ENCODE measurements at regions not wholly inside any gene's neighbourhood (a gene's known extent, or its start where the extent isn't known, plus 50 kb on each side); places are given as distances from the start of the nearest gene placed in this dataset.
A peak's percentile ranks its signal among the peaks of the same experiment; 100 is the strongest.

DNA sequence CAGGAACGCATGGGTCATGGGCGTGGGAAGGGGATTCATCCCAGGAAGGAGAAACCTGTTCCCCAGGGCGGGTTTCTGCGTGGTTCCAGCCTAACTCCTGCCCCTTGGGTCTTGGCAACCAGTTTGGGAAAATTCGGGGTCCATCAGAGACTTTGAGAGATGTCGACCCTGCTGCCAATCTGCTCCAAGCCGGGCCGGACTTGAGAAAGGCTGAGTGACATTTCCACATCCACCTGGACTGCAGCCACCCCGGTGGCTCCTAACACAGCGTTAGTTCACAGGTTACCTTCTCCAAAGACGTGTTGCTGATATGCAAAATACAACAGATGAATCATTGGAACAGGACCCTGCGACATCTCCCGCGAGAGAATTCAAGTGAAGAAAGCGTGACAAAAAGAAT lies 627.2 kb downstream of the IRX1 start:
- DNase-seq (ENCODE audit: low read depth), result no peak

DNA sequence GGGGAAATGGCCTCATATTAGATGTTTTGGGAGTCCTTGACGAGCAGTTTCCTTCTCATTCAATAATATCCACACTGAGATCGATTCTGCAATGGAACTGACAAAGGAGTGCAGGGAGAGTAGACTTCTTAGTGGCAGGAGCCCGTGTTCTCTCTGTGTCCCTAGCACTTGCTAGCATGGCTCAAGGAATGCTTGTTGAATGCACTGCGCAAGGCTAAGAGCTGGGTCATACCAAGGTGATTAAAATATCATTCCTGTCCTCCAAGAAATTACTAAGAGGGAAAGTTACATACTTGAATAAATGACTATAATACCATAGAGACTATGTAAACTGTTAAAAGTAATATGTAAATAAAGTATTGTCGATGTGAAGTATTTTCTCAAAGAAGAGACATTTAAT lies 630.1 kb downstream of the IRX1 start:
- DNase-seq (ENCODE audit: low read depth), result no peak

DNA sequence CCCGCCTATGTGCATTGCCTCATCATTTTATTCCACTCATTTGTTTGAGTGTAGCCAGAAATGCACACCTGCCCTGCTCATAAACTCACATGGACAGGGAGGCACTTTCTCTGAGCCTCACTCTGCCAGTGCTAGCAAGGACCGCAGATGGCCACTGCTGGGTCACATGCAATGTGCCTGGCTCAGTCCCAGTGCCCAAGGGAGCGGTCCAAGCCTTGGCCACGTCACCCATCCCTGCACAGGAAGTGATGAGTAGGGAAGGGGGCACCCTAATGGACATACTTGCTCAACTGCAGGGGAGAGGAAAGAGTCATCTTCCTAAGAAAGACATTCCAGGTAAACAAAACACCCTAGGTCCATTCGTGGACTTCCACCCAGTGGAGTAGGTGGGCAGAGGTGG lies 630.9 kb downstream of the IRX1 start:
- no peak for DNase-seq (ENCODE audit: low read depth)

DNA sequence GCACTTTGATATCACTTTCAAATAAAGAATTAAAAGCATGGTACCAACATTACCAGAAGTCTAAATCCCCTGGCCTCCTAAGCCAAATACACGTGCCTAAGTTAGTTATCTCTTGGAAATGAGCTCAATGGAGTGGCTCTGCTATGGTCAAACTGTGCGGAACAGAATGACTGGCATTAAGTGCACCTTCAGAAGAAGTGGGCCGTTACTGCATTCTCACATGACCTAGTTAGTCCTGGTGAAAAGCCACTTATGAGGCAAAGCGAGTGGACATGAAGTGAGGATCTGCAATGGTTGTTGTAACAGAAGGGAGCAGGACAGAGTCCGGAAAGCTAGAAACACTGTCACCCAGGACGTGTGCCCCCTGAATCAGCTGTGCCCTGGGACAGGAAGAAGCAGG lies 633.1 kb downstream of the IRX1 start:
- DNase-seq (ENCODE audit: low read depth), result no peak

DNA sequence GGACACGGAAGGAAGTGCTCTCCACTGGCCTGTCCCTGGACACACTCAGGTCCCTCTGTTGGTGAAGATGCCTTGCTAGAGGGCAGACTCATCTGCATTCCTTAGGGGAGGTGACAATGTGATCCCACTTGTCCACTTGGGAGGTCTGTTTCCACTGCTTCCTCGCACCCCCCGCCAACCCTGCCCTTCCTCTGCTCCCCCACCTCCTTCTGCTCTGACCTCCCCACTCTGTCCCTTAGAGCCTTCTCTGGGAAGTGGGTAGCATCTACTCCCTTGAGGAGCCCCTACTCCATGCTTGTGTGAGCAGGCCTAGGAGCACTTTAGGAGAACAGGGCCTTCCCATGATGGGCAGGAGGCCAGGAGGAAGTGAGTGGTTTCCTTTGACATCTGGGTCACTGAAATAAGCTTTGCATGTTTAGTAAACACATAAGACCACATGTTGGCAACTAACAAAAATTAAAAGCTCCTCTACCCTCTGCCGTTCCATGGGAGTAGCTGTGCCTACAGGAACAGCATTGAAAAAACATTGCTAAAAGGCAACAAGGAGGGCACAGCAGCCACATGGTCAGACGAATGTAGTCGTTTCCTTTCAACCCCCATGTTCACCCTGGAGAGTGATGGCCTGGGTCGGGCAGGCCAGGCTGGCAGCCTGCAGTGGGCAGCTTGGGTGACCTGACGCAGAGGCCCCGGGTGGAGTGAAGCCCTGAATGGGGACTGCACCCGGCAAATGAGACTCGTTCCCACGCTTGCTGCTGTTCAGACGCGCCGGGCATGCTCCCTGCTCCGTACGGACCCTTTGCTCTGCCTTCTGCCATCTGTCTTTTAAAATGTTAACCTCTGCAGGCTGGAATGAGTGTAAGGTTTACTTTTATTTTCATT lies 634.0 kb downstream of the IRX1 start:
- DNase-seq (ENCODE audit: low read depth), result no peak

DNA sequence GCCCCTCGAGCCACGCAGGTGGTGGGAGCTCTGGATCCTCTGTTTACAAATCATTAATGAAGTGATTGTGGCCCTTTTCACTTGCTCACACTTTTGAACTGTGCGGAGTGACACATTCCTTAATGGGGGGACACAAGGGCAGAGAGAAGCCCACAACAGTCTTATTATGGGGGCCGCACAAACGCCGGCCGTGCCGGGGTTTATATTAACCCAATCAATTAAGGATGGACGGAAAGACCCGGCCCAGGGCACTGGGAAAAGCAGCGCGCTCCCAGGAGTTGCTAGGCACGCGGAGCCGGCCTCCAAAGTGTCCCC lies 634.8 kb downstream of the IRX1 start:
- DNase-seq (ENCODE audit: low read depth), result no peak

DNA sequence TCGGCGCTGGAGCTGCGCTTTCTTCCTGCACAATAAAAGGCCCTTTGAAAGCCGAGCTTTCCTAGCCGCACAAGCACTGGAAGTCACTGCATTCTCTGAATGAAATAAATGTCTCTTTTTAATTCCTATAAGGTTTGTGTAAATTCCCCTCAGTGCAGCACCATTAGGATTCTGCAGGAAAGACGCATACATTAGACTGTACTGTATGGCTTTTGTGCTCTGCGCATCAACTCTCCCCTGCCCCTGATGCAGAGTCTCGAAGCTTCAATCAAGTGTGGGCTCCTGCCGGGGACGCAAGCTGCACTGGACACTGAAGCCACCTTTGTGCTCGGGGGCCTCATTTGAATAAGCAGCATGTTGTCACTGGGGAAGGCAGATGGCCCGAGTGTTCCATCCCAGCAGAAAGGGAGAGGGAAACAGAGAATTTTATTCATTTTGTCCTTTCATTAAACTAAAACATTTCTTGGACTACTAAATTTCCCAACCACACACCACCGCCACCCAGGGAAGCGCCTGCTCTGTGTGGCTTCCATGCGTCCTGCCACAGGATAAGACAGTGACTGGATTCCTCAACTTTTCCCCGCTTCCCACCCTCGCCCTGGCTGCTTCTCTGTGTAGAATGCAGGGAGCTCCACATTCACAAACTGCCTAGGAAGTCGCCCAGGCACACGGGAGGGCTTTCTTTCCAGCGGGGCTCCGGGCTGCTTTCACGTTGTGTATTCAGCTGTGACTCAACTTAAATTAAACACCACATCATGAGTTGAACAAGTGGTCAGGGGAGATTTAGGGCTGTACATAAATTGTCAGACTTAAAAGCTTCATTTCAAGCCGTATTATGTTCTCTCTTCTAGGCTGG lies 635.4 kb downstream of the IRX1 start:
- DNase-seq (ENCODE audit: low read depth), result no peak

DNA sequence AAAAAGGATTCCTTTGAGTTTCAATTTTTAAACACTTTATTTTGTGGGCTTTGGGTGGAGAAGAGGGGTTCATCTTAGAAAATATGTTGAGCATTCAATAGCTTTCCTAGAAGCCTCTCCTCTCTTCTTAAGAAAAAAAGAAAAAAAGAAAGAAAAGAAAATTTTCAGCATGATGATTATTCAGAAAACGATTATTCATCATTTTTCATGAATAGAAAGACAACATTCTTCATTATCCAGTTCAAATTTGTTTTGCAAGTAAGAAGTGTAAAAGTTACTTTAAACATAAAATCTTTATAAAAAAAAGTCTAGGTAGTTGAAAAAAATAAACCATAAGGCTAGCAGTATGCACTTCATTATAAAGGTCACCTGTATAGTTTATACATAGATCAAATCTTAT lies 636.5 kb downstream of the IRX1 start:
- DNase-seq (ENCODE audit: low read depth), result no peak

DNA sequence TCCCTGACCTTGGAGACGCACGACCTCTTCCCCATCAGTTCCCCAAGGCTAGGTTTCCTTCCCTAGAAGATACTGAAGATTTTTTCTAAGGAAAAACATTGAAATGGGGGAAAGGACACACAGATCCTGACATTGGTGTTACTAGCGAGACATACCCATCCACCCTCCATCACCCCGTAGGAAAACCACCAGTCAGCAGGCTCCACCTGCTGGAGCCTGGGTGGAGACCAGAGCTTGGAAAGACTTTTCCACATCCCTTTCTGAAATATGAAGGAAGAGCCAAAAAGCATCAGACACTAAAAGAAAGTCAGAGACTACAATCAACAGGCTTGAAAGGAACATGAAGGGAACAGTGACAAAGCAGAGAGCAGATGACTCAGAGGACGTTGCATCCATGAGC lies 638.0 kb downstream of the IRX1 start:
- no peak for DNase-seq (ENCODE audit: low read depth)

DNA sequence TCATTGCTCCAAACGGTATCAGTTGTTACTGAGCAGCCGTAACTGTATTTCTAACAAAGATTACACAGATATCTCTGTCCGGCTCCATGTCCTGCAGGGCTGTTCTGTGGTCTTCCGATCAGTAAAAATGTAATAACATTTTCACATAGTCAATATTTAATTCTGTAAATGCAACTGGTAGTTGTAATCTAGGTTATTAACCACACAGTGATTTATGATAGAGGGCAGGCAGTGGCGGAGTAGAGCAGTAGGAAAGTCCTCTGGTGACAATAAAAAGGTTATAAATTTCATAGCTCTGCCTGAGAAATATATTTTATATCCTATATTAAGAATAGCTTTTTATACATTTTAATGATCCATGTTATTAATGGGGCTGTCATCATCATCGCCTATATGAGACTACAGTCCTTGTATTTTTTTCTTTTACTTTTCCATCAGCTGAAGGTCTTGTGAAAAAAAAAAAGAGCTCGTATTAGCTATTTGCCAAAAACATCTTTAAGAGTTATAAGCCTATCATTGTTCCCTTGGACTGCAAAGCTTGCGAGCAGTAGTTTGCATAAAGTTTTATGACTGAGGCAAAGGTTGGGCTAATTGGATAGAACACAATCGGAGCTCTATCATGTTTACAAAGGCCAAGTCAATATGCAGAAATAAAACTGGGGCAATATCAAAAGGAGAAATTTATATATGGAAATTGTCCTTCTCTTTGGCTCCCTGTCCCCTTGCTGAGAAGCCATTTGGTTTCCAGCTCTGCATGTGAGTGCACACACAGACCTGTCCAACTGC lies 648.0 kb downstream of the IRX1 start:
- DNase-seq (ENCODE audit: low read depth), result no peak

DNA sequence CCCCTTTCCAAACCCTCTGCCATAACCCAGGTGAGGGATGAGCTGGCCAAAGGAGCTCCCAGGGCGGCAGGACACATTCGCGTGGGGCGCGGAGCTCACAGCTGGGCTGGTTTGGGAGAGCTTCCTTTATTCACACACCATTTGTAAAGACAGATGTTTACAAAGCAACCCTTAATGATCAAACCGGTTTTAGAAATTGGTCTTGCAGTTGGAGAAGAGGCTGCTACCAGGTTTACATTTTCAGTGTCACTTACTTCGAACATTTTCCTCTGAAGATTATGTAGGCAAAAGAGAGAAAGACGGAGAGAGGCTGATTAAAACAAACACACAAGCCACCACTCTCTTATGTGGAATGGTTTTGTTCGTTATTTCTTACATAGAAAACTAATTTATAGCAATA lies 648.7 kb downstream of the IRX1 start:
- no peak for DNase-seq (ENCODE audit: low read depth)

DNA sequence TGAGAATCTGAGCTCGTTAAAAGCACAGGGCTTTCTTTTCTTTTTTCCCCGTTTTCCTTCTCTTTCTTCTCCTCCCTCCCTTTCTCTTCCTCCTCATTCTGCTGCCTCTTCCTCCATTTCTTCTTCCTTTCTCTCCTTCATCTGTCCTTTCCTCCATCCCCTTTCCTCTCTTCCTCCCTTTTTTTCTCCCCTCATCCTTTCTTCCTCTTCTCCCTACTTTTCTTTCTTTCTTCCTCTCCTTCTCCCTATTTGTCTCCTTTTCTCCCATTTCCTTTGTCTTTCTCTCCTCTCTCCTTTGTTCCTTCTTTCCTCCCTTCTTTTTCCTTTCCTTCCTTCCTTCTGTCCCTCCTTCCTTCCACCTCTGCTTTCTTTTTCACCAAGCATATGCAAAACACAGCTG lies 649.4 kb downstream of the IRX1 start:
- no peak for DNase-seq (ENCODE audit: low read depth)

DNA sequence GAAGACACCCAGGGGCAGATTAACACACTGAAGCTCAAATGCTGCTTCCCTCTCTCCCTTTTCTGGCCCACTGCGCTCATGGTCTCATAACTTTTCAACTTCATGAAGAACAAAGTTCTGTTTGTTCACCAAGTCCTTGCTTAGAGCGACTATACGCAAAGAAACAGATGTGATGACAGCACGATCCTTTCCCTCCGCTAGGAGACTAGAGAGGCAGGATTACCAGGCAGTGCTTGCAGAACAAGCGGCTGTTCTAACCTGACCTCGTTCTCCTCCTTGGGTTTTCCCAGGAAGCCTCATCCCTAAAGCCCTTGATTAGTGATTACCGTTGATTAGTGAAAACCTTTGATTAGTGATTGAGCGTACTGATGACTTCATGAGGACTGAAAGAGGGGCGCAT lies 649.9 kb downstream of the IRX1 start:
- no peak for DNase-seq (ENCODE audit: low read depth)

DNA sequence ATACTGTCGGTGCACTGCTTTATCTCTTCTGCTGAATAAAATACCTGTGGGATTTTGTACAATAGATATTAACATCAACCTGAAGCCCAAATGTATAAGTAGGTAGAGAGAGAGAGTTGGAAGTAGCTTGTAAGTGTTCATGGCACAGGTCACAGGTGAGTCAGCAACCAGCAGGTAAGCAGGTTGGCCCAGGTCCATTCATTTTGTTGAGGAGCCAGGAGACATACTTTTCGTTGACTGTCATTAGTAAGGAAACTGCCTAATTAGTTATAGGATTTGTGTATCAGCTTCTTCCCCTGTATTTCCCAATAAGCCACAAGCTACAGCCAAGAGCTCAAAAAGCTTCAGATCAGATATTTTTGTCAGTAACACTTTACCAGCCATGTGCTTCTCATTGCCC lies 650.8 kb downstream of the IRX1 start:
- no peak for DNase-seq (ENCODE audit: low read depth)

DNA sequence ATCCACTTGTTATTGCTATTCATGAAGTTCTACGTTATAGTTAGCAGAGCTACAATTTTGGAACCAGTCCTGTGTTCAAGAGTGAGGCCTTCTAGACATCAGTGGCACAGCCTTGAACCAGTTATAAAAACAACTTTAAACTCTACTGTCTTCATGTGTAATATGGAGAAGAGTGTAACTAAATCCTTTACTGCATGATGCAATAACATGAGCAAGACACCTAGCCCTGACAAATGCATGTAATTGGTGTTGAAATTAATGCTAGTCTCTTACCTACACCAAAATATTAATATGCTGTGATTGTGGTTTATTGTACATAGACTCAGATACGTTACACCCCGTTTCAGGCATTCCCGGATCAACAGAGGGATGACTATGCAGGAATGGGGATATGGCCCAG lies 654.6 kb downstream of the IRX1 start:
- no peak for DNase-seq (ENCODE audit: low read depth)

DNA sequence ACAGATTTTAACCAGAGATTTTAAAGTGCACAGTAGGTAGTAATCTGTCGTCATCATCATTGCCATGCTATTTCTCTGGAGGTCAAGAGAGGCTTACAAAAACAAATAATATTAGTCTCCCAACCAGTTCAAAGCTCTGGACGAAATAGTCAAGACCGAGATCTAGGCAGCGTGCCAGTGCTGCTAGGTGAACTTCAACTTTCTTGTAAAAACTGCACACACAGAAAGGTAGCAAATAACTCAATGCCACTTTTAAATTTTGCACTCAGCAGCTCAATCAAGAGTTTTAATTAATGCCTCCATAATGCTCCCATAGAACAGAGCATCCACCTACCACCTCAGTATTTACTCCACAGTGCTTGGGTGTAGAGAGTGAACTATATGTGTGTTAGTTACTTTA lies 656.8 kb downstream of the IRX1 start:
- DNase-seq (ENCODE audit: low read depth), result no peak

DNA sequence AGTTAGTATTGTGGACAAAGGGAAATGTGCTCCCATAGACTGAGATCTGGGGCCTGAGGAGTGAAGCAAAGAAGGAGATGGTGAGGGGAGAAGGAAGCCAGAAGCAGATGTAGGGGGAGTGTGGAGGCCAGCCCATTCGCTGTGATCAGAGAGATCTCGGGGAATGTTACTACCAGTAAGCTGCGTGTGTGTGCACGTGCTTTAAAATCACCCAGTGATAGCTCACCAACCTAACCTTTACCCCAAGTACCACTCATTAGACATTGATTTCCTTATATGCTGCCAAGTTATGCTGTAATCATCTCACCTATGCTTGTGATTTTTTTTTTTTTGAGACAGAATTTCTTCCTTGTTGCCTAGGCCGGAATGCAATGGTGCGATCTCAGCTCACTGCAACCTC lies 659.1 kb downstream of the IRX1 start:
- DNase-seq (ENCODE audit: low read depth), result no peak

DNA sequence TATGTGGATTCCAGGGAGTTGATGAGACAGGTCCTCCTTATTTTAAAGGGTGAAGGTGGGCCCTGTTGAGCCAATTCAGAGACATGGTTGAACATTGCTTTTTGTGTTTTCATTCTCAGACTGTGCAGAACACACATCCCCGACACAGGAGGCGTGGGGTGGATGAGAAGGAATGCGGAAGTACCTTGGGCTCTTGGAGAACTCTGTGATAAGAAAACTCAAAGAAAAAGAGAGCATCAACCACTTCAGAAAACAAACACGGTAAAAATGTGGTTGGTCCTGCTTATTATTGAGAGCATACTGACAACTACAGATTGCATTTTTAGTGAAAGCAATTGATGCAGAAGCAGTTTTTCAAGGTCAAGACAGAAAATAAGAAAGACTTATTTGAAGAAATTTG lies 659.8 kb downstream of the IRX1 start:
- DNase-seq (ENCODE audit: low read depth), result no peak

DNA sequence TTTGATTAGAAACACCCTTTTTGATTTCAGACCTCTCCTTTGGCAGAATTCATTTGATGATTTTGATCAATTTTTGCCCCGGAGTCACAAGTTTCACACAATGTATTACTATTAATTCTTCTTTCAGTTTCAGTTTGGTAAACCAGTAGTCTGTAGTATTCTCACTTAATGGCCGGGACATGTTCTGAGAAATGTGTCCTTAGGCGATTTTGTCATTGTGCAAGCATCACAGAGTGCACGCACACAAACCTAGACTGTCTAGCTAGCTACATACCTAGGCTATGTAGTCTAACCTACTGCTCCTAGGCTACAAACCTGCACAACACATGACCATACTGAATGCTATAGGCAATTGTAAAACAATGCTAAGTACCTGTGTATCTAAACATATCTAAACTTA lies 662.5 kb downstream of the IRX1 start:
- DNase-seq (ENCODE audit: low read depth), result peak; percentile 5

DNA sequence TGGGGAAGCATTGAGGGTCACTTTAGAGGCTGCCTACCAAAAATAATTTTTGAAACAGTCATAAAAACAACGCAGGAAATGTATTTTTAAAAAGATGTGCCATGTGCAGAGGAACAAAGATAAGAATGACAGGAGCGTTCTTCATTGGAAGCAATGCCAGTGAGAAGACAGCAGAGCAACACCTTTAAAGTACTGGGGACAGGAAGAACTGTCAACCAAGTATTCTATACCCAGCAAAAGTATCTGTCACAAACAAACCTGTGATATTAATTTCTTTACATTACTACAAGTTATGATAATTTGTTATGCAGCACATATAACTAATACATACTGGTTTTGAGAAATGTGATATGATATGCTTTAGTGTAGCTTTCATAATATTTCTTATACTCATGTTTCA lies 675.6 kb downstream of the IRX1 start:
- DNase-seq (ENCODE audit: low read depth), result no peak

DNA sequence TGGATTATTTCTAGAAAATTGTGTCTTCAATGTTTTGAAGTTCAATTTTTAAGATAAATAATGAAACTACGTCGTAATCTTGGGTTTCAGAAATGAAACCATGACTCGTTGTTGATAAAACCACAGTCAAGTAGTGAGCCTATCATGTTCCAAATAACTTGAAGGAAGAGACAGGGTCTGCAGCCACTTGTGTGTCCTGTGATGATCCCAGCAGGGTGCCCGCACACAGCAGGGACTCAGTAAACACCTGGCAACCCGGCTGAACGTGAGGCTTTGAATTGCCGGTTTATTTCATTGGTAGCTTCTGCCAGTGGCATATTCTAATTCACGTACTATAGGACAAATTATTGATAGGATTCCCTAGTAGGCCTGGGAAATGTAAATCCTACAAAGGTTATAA lies 679.6 kb downstream of the IRX1 start:
- DNase-seq (ENCODE audit: low read depth), result no peak

DNA sequence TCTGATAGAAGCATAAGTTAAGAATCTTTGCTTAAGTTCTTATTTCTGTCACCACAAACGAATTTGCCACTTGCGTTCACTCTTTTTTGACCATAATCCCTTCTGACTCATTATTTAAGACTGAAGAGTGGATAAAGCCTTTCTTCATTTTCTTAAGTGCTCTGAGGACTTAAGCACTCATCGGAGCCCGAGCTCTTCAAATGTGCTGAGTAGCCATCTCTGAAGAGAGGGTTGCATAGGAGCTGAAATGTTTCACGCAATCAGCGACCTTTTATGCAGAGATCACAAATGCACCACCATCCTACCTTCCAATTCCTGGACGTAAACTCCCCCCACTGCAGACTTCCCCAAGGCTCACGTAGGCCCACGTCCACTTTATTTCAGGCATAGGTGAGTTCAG lies 699.2 kb downstream of the IRX1 start:
- no peak for DNase-seq (ENCODE audit: low read depth)
